Tibial artery (tissue), 4 donors: ENCODE measurements at regions not wholly inside any gene's neighbourhood (a gene's known extent, or its start where the extent isn't known, plus 50 kb on each side); places are given as distances from the start of the nearest gene placed in this dataset.

Experiments
- DNase-seq, 2 donors: peaks; one replicate each; pipeline ENCODE4 v3.0.0-alpha.2; 2019
- H3K27ac ChIP-seq, 2 donors: fragments of 200-600 bp; sonication (generic) in 1 of 2; 1 replicate in 1 of 2; 2 replicates in 1 of 2; pipeline ENCODE4 v1.5.1; 2018 to 2019; ENCODE audit warnings: mild to moderate bottlenecking in 1 of 2
- H3K27me3 ChIP-seq, 2 donors: fragments of 200-600 bp; sonication (generic) in 1 of 2; one replicate each; pipeline versions ENCODE4 v1.5.1 to v1.6.0; 2016 to 2019
- H3K36me3 ChIP-seq, 3 donors: fragments of 200-600 bp; sonication (generic) in 2 of 3; one replicate each; pipeline ENCODE4 v1.5.1; 2016 to 2019; ENCODE audit warnings: mild to moderate bottlenecking in 2 of 3
- H3K4me1 ChIP-seq, 4 donors: fragments of 200-600 bp; sonication (generic) in 2 of 4; 1 replicate in 3 of 4; 2 replicates in 1 of 4; pipeline ENCODE4 v1.5.1; 2016 to 2019
- H3K4me3 ChIP-seq, 2 donors: fragments of 200-600 bp; sonication (generic) in 1 of 2; 1 replicate in 1 of 2; 2 replicates in 1 of 2; pipeline ENCODE4 v1.5.1; 2018 to 2019; ENCODE audit warnings: mild to moderate bottlenecking in 2 of 2
- H3K9me3 ChIP-seq, 3 donors: fragments of 200-600 bp; sonication (generic) in 1 of 3; one replicate each; pipeline ENCODE4 v1.5.1; 2016 to 2019
- intact Hi-C: fragments of 100-400 bp; cut with DNase I; formaldehyde crosslinking; loops from one replicate; pipeline ENCODE4 v1.15.0; 2023; ENCODE audit warnings: low total_unique reads
- TF ChIP-seq, protein P1 (sequence below), 2 experiments: fragments of 200-600 bp in 1 of 2; fragments of 450-650 bp in 1 of 2; IDR thresholded peaks; one replicate each; pipeline ENCODE4 v1.5.1; 2017 to 2019; ENCODE audit warnings: antibody characterized with exemption in 2 of 2, mild to moderate bottlenecking in 1 of 2, moderate library complexity in 1 of 2

DNA sequence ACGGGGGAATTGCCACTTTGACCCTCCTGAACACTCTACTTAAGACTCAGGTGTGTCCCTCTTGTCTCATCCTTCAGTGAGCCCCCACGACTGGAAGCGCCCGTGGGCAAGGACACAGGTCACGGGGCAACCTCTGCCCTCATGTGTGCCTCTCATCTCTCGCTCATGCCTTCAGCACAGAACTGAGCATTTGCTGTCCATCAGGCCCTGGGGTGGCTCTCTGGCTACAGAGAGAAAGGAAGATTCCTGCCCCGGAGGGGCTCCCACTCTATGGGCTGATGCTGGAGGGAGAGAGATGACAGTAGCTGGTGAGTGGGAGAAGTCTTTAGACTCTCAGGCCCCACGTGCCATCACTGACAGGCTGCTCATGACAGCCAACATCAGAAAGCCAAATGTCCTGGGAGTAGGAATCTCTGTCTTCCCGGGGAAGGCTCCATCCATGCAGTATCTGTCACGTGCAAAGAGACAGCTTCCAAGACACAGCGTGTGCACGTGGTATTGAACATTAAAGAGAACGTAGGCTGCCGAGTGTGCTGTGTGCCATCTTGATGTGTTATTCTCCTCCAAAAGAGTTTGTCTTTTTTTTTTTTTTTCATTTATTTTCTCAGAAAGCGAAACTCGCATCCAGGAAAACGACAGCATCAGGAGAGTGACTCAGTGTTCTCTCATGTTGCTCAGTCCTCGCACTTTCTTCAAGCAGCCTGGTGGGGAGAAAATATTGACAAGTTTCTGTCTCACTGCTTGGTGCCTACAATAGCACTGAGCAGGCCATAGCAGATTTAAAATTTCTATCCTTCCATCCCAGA, 190.5 kb downstream of the GAS1 start:
- TF ChIP-seq, protein P1, sequence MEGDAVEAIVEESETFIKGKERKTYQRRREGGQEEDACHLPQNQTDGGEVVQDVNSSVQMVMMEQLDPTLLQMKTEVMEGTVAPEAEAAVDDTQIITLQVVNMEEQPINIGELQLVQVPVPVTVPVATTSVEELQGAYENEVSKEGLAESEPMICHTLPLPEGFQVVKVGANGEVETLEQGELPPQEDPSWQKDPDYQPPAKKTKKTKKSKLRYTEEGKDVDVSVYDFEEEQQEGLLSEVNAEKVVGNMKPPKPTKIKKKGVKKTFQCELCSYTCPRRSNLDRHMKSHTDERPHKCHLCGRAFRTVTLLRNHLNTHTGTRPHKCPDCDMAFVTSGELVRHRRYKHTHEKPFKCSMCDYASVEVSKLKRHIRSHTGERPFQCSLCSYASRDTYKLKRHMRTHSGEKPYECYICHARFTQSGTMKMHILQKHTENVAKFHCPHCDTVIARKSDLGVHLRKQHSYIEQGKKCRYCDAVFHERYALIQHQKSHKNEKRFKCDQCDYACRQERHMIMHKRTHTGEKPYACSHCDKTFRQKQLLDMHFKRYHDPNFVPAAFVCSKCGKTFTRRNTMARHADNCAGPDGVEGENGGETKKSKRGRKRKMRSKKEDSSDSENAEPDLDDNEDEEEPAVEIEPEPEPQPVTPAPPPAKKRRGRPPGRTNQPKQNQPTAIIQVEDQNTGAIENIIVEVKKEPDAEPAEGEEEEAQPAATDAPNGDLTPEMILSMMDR (IDR thresholded peaks at IDR 0.05) = no peak
- no peak overlapping the region for H3K4me3 ChIP-seq
- DNase-seq = no peak
- intact Hi-C loops = no loop called here
- no peaks in the 10 kb centered on the region for H3K27me3 ChIP-seq
- H3K36me3 ChIP-seq = no peaks in the 10 kb centered on the region
- H3K4me1 ChIP-seq = no peaks in the 10 kb centered on the region
- H3K9me3 ChIP-seq = no peaks in the 10 kb centered on the region
- H3K27ac ChIP-seq = no peak overlapping the region

DNA sequence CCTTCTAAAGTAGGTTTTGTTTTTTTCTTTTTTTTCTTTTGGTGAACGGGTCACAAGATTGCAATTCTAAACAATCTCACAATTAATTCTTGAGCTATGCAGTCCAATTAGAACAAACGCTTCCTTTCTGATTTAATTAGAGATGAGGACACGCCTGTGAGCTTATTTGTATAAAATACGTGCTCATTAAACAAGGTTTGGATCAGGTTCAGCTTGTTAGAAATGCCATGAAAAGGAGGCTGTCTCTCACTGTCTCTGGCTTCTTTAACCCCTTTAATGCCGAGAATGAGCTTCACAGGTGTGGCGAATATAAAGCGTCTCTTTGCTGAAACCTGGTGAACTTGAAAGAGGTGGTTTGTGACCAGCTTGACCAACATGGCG, 191.8 kb downstream of the GAS1 start:
- H3K27me3 ChIP-seq = no peaks in the 10 kb centered on the region
- no peaks in the 10 kb centered on the region for H3K36me3 ChIP-seq
- no peak for DNase-seq
- H3K9me3 ChIP-seq = no peaks in the 10 kb centered on the region
- intact Hi-C loops = no loop called here
- H3K27ac ChIP-seq = no peak overlapping the region
- TF ChIP-seq, protein P1 (IDR thresholded peaks at IDR 0.05) = no peak
- H3K4me3 ChIP-seq = no peak overlapping the region
- H3K4me1 ChIP-seq = no peaks in the 10 kb centered on the region

DNA sequence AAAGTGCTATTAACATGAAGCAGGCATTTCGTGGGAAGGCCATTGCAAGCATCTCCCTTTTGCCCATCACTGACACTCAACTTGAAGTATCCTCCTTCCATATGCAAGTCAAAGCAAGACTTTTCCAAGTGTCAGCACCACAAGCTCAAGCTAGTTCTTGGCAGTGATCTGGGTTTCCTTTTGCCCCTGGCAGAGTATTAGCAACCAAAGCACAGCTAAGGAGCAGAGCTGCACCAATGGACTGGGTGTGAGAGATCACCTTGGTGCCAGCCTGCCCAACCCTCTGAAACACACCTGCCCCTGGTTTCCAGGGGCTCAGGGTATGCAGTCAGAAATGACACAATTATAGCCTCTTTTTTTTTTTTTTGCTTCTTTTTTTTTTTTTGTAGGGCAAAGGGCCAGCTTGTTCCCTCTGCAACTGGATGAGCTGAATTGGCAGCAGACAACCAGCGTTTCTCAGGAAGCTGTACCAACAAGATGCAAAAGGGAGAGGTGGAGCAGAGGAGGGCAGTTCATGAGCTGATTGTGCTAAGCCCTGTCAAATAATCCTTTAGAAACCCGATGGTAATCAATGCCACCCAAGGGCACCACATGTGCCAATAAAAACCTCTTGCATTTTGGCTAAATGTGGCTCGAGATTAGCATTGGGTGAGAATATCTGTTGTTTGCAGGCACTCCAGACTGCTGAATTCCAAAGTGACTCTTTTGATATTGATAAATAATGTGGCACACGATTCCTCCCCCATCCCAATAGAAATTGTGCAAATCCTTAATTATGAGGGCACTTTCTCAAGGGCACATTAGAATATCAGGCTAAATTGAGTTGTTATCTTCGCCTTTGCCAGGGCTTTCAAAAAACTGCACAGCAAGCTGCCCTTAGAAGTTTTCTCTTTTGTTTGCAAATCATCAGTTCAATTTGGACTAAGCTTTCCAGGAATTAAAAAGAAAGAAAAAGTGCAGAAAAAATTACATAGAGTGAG, 192.4 kb downstream of the GAS1 start:
- Histone ChIP-seq H3K4me1 (no peaks in the 10 kb centered on the region), H3K36me3 (no peaks in the 10 kb centered on the region), H3K4me3 (no peak overlapping the region), H3K27ac (no peak overlapping the region), H3K9me3 (no peaks in the 10 kb centered on the region), H3K27me3 (no peaks in the 10 kb centered on the region)
- intact Hi-C loops = loop anchor here (5.0 kb wide), 1 partner anchor 897 kb away; no protein-coding TSS in a partner anchor
- TF ChIP-seq, protein P1 (IDR thresholded peaks at IDR 0.05) = no peak
- DNase-seq = no peak

GRCh38 chr9:86753836-86754235, 193.5 kb downstream of the GAS1 start:
- no peaks in the 10 kb centered on the region for H3K9me3 ChIP-seq
- H3K4me3 ChIP-seq = no peak overlapping the region
- intact Hi-C loops = loop anchor here (5.0 kb wide), 1 partner anchor 898 kb away; no protein-coding TSS in a partner anchor
- H3K27me3 ChIP-seq = no peaks in the 10 kb centered on the region
- DNase-seq = no peak
- H3K4me1 ChIP-seq = no peaks in the 10 kb centered on the region
- no peak overlapping the region for H3K27ac ChIP-seq
- TF ChIP-seq, protein P1 (IDR thresholded peaks at IDR 0.05) = no peak
- H3K36me3 ChIP-seq = no peaks in the 10 kb centered on the region

DNA sequence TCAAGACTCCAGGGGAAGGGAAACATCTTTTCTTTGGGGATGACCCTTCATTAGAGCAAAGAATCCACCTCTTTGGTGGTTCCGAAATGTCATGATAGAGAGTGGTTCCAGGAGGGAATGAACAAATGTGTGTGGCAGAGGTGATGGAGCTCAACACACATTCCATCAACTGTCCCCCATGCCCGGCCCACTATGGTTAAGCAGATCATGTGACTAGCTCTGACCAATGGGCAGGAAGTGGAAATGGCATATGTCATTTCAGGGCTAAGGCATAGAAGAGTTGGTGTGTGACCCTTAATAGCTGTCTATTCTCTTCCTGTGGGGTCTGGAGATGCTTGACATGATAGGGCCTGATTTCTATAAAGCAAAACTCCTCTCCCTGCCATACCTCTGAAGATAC, 194.6 kb downstream of the GAS1 start:
- intact Hi-C loops = loop anchor here (5.0 kb wide), 1 partner anchor 900 kb away; no protein-coding TSS in a partner anchor
- no peak for DNase-seq

More for the DNA sequence above, 194.6 kb downstream of the GAS1 start:
- Histone ChIP-seq H3K4me3 (no peak overlapping the region), H3K36me3 (no peaks in the 10 kb centered on the region), H3K9me3 (no peaks in the 10 kb centered on the region), H3K4me1 (no peaks in the 10 kb centered on the region), H3K27me3 (no peaks in the 10 kb centered on the region), H3K27ac (no peak overlapping the region)
- TF ChIP-seq, protein P1 (IDR thresholded peaks at IDR 0.05) = no peak
